ENCODE measurements at regions not wholly inside any gene's neighbourhood (a gene's known extent, or its start where the extent isn't known, plus 50 kb on each side); places are given as distances from the start of the nearest gene placed in this dataset.

- no peak for DNase-seq (ENCODE audit: low read depth, low spot score)
Measured at GRCh38 chr3:193873426-193874201, 262.3 kb upstream of the HES1 start.

GRCh38 chr3:193874512-193874911 is 261.4 kb upstream of the HES1 start:
- no peak for DNase-seq (ENCODE audit: low read depth, low spot score)

- peak; percentile 33 for DNase-seq (ENCODE audit: low read depth, low spot score)
Measured at GRCh38 chr3:193874997-193875593, 260.9 kb upstream of the HES1 start.

GRCh38 chr3:193875601-193876321 is 260.2 kb upstream of the HES1 start:
- no peak for DNase-seq (ENCODE audit: low read depth, low spot score)

- no peak for DNase-seq (ENCODE audit: low read depth, low spot score)
Measured at GRCh38 chr3:193879099-193879863, 256.7 kb upstream of the HES1 start.

GRCh38 chr3:193879864-193880242 is 256.1 kb upstream of the HES1 start:
- DNase-seq (ENCODE audit: low read depth, low spot score): no peak

GRCh38 chr3:193882091-193882490 is 253.9 kb upstream of the HES1 start:
- no peak for DNase-seq (ENCODE audit: low read depth, low spot score)

GRCh38 chr3:193883551-193883950 is 252.4 kb upstream of the HES1 start:
- DNase-seq (ENCODE audit: low read depth, low spot score): no peak

- DNase-seq (ENCODE audit: low read depth, low spot score): no peak
Measured at GRCh38 chr3:193884027-193884426, 251.9 kb upstream of the HES1 start.

- DNase-seq (ENCODE audit: low read depth, low spot score): no peak
Measured at GRCh38 chr3:193884652-193885051, 251.3 kb upstream of the HES1 start.

GRCh38 chr3:193885832-193886231 is 250.1 kb upstream of the HES1 start:
- no peak for DNase-seq (ENCODE audit: low read depth, low spot score)

- DNase-seq (ENCODE audit: low read depth, low spot score): no peak
Measured at GRCh38 chr3:193890016-193890897, 245.7 kb upstream of the HES1 start.

- no peak for DNase-seq (ENCODE audit: low read depth, low spot score)
Measured at GRCh38 chr3:193894121-193894863, 241.7 kb upstream of the HES1 start.

GRCh38 chr3:193895409-193895808 is 240.5 kb upstream of the HES1 start:
- no peak for DNase-seq (ENCODE audit: low read depth, low spot score)

- DNase-seq (ENCODE audit: low read depth, low spot score): no peak
Measured at GRCh38 chr3:193896419-193896818, 239.5 kb upstream of the HES1 start.

- no peak for DNase-seq (ENCODE audit: low read depth, low spot score)
Measured at GRCh38 chr3:193897288-193897687, 238.7 kb upstream of the HES1 start.

- no peak for DNase-seq (ENCODE audit: low read depth, low spot score)
Measured at GRCh38 chr3:193897731-193898180, 238.2 kb upstream of the HES1 start.

- DNase-seq (ENCODE audit: low read depth, low spot score): no peak
Measured at GRCh38 chr3:193899001-193899400, 236.9 kb upstream of the HES1 start.

- no peak for DNase-seq (ENCODE audit: low read depth, low spot score)
Measured at GRCh38 chr3:193901007-193901406, 234.9 kb upstream of the HES1 start.

Data from pulmonary artery endothelial cell (primary cell).